NCI-H2196 treated with DMSO at 0.1 percent for 48 hours (cell line): ENCODE measurements at regions not wholly inside any gene's neighbourhood (a gene's known extent, or its start where the extent isn't known, plus 50 kb on each side); places are given as distances from the start of the nearest gene placed in this dataset.
"Not testable (repeated sequence)": the region's sequence is repeated elsewhere in the genome, so short reads cannot be mapped to it uniquely, and the experiment has no call there.

Experiments
- DNase-seq: peaks from one replicate; lab custom pipeline; 2025; ENCODE audit not compliant: unreplicated experiment; lab: John Stamatoyannopoulos, UW

GRCh38 chr2:16100006-16100405, 159.7 kb downstream of the MYCN start:
- DNase-seq = no peak

DNA sequence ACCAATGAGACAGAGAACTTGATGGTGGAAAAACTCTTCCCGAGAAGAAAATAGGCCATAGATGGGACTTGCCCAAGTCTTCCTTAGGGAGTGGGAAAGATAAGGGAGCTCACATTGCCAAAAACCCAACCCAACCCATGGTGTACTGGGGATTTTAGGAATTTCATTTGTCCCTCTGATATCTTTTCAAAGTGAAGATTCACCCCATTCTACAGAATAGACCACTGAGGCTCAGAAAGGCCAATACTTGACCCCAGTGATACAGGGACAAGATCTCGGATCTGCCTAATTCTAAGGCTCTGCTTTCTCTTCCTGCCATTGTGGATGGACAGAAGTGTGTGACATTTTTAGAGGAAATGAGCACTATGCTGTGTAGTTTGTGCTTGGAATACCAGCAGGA, 159.0 kb downstream of the MYCN start:
- DNase-seq = no peak

GRCh38 chr2:16096962-16097361, 156.6 kb downstream of the MYCN start:
- DNase-seq = no peak

GRCh38 chr2:16095483-16095882, 155.1 kb downstream of the MYCN start:
- not testable (repeated sequence) for DNase-seq

- DNase-seq = no peak
Measured at GRCh38 chr2:16094811-16095210, 154.5 kb downstream of the MYCN start.

GRCh38 chr2:16093639-16094529, 153.5 kb downstream of the MYCN start:
- no peak for DNase-seq

DNA sequence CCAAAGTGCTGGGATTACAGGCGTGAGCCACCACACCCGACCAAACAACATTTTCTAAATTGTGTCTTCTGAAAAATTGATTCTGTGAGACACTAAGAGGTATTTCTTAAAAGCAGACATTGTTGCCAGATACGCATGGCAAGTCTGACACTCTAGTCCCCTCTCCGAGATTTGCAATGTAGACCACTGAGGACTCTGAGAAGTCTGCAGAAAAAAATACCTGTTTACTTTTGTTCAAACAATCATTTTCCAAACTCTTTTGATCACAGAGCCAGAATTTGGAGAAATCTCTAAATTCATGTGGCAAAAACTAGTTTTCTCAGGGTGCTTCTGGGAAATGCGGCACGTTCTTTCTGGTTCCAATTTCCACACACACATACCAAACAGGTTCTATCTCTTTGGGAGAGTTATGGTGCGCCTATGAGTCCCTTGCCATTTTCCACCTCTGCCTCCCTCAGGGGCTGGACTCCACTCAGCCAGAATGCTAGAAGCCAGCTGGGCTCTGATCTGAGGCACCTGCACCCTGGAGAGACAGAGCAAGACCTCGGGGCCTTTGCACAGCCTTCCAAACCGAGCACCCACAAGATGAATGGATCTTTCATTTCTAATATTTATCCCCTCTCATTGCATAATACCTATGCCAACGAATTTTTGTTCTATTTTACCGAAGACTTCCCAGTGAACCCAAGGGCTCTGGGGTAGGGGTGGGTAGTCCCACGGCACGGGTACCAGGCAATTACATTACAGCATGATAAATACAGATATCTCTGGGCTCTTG, 152.7 kb downstream of the MYCN start:
- DNase-seq = no peak

GRCh38 chr2:16091576-16092282, 151.4 kb downstream of the MYCN start:
- no peak for DNase-seq

GRCh38 chr2:16090650-16091575, 150.6 kb downstream of the MYCN start:
- no peak for DNase-seq

- DNase-seq = not testable (repeated sequence)
Measured at GRCh38 chr2:16089491-16089890, 149.1 kb downstream of the MYCN start.

DNA sequence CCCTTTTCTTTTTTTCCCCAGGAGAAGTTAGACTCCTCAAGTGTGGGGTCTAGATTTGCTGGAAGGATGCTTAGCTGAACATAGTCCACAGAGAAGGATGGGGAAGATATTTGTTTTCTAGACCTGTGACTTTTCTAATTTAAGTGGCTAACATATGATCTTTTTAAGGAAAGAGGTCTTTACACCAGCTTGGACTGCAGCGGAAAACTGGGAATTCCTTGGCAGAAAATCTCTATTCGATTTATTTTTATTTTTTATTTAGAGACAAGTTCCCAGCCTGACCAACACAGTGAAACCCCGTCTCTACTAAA, 148.4 kb downstream of the MYCN start:
- no peak for DNase-seq

GRCh38 chr2:16088035-16088801, 147.9 kb downstream of the MYCN start:
- DNase-seq = no peak

GRCh38 chr2:16086136-16086535, 145.8 kb downstream of the MYCN start:
- not testable (repeated sequence) for DNase-seq

- DNase-seq = no peak
Measured at GRCh38 chr2:16085073-16085472, 144.7 kb downstream of the MYCN start.

- DNase-seq = no peak
Measured at GRCh38 chr2:16084274-16084673, 143.9 kb downstream of the MYCN start.

- DNase-seq = no peak
Measured at GRCh38 chr2:16082276-16082675, 141.9 kb downstream of the MYCN start.

DNA sequence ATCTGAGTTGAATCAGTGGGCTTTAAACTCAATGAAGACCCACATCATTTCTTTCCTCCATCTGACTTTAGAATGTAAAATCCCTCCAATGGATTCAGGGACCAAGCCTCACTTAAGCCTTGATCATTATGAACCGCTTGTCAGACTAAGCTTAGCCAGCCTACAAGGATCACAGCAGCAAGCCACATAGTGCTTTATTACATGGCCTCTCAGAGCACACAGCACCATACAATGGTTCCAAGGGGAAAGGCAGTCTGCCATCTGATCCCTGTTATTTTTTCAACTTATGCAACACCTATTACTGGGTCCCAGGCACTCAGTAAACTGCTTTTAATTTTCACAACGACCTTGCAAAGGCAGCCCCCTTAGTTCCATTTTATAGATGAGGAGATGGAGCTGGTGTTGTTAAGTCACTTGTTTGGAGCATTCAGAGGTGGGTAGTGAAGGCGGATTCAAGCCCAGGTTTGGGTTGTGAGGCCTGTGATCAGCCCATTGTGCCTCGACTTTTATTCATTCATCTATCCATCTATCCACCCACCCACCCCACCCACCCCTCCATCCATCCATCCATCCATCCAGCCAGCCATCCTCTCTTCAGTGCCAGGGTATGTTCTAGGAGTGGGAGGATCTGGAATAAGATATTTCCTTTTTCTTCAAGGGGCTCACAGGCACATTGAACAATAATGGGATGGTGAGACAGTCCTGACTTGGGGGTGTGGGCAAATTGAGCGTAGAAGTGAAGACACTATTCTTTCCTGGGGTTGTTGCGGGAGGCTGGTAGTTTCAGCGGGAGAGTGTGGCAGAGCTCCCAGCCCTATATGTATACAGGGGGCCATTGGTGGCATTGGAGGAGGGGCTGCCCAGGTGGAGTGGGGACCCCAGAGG, 141.2 kb downstream of the MYCN start:
- DNase-seq = no peak

- DNase-seq = no peak
Measured at GRCh38 chr2:16080516-16080915, 140.2 kb downstream of the MYCN start.

DNA sequence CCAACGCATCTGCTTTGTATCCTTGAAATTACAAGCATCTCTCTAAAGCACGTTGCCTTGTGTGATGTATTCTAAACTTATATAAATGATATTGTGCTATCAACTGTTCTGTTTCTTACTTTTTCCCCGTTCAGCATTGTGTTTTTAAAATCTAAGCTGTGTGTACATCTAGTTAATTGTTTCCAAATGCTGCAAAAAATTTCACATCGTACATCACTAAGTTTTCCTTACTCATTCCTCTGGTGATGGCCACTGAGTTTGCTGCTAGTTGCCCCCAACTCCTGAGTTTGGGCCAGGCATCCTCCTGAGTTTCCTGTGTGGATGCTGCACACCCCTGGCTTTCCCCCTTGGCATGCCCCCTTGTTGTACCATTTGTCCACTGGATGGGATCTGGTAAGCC, 139.7 kb downstream of the MYCN start:
- DNase-seq = no peak
